PC-9 (cell line): ENCODE measurements at regions not wholly inside any gene's neighbourhood (a gene's known extent, or its start where the extent isn't known, plus 50 kb on each side); places are given as distances from the start of the nearest gene placed in this dataset.

Experiments
- BruUV-seq: library from RNA; stranded (reverse); fragments of 400-500 nt; replicated peaks from 2 replicates; lab custom pipeline; 2021; lab: Mats Ljungman, UMichigan
- CTCF ChIA-PET: fragments of 300-600 bp; sonication (Branson Sonifier 250); formaldehyde crosslinking; loops from one replicate; lab custom pipeline; 2022; ENCODE audit warnings: antibody characterized with exemption; lab: Charles Lee
- POLR2A ChIA-PET: fragments of 300-600 bp; sonication (Branson Sonifier 250); formaldehyde crosslinking; loops from one replicate; lab custom pipeline; 2022; ENCODE audit warnings: antibody characterized with exemption; ENCODE audit not compliant: unreplicated experiment; lab: Charles Lee
- DNase-seq, 2 experiments: peaks; one replicate each; pipeline versions ENCODE4 v3.0.0 to v3.0.0-alpha.2; 2015 to 2022; ENCODE audit warnings: mixed read lengths in 1 of 2
- H2AFZ ChIP-seq: fragments of 200-600 bp; sonication (generic); 2 replicates; pipeline ENCODE4 v1.8.1; 2017; ENCODE audit warnings: antibody characterized with exemption
- H3F3A ChIP-seq: fragments of 200-600 bp; sonication (generic); 2 replicates; pipeline ENCODE4 v1.8.1; 2017; ENCODE audit warnings: antibody characterized with exemption, mild to moderate bottlenecking, low read depth; ENCODE audit not compliant: insufficient read depth
- H3K27ac ChIP-seq: fragments of 200-600 bp; sonication (generic); 2 replicates; pipeline ENCODE4 v1.6.1; 2016; ENCODE audit warnings: mixed run types
- H3K27me3 ChIP-seq: fragments of 200-600 bp; sonication (generic); 2 replicates; pipeline ENCODE4 v1.6.1; 2016; ENCODE audit warnings: low read depth, mixed run types; ENCODE audit not compliant: insufficient read depth
- H3K36me3 ChIP-seq: fragments of 200-600 bp; sonication (generic); 2 replicates; pipeline ENCODE4 v1.6.1; 2016; ENCODE audit warnings: low read depth, mixed run types
- H3K4me1 ChIP-seq: fragments of 200-600 bp; sonication (generic); replicated peaks from 2 replicates; pipeline ENCODE4 v1.6.1; 2016; ENCODE audit warnings: mixed run types; ENCODE audit not compliant: insufficient read depth
- H3K4me2 ChIP-seq: fragments of 200-600 bp; sonication (generic); 2 replicates; pipeline ENCODE4 v1.6.1; 2017; ENCODE audit warnings: mixed run types
- H3K4me3 ChIP-seq: fragments of 200-600 bp; sonication (generic); 2 replicates; pipeline ENCODE4 v1.6.1; 2016; ENCODE audit warnings: mixed run types
- H3K79me2 ChIP-seq: fragments of 200-600 bp; sonication (generic); 2 replicates; pipeline ENCODE4 v1.6.1; 2017; ENCODE audit warnings: low read depth, mixed run types
- H3K9me2 ChIP-seq: fragments of 200-600 bp; sonication (generic); 2 replicates; pipeline ENCODE4 v1.8.1; 2017; ENCODE audit warnings: mild to moderate bottlenecking; ENCODE audit not compliant: insufficient read depth
- H3K9me3 ChIP-seq: fragments of 200-600 bp; sonication (generic); 2 replicates; pipeline ENCODE4 v1.8.1; 2016; ENCODE audit warnings: low read depth; ENCODE audit not compliant: insufficient read depth
- H4K20me1 ChIP-seq: fragments of 200-600 bp; sonication (generic); 2 replicates; pipeline ENCODE4 v1.8.1; 2017; ENCODE audit not compliant: insufficient read depth
- CTCF ChIP-seq: fragments of 200-600 bp; sonication (generic); conservative IDR thresholded peaks from 2 replicates; pipeline ENCODE4 v1.6.1; 2017; ENCODE audit warnings: mixed run types, antibody characterized with exemption, mild to moderate bottlenecking, moderate library complexity
- EZH2 ChIP-seq: fragments of 200-600 bp; sonication (generic); IDR thresholded peaks from 2 replicates; pipeline ENCODE4 v1.8.0; 2017; ENCODE audit warnings: antibody characterized with exemption, low read depth
- intact Hi-C: fragments of 100-400 bp; cut with micrococcal nuclease; formaldehyde crosslinking; loops from one replicate; pipeline ENCODE4 v1.10.0; 2022; ENCODE audit not compliant: unreplicated experiment

DNA sequence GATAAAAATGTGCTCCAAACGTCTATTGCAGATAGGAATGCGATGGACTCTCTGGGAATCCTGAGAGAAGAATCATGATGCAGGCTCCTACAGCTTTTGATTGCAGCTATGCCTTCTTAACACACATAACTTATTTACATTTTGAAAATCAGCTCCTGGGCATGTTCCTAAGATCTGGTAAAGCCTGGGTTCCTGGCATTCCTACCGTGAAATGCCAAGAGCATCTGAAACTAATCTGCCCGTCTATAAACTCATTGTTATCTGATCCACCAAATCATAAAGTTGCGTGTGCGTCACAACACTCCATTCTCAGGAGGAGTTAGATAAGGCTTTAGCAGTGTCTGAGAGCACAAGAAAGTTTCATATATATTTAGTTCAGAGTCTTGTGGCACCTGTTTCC is 79.0 kb upstream of the VGLL3 start:
- Histone ChIP-seq H4K20me1 (no peaks in the 10 kb centered on the region), H3K4me2 (no peak overlapping the region), H2AFZ (no peak overlapping the region), H3K27ac (no peak overlapping the region), H3K4me1 (no peaks in the 10 kb centered on the region), H3K4me3 (no peak overlapping the region), H3F3A (no peaks in the 10 kb centered on the region), H3K27me3 (no peaks in the 10 kb centered on the region), H3K9me2 (0 out of 2 replicates have a peak, but pooled peaks cover 4% of the 10 kb centered on the region), H3K9me3 (no peaks in the 10 kb centered on the region), H3K79me2 (no peaks in the 10 kb centered on the region), H3K36me3 (no peaks in the 10 kb centered on the region)
- BruUV-seq, result no TSS peak
- intact Hi-C loops, result no loop called here
- no peak for TF ChIP-seq CTCF
- TF ChIP-seq EZH2, result no peak
- DNase-seq, result no peak
- POLR2A ChIA-PET, result no interaction called here
- CTCF ChIA-PET, result no interaction called here

GRCh38 chr3:87069021-87069420 is 78.1 kb upstream of the VGLL3 start:
- H2AFZ ChIP-seq, result no peak overlapping the region
- no peak overlapping the region for H3K4me3 ChIP-seq
- DNase-seq, result no peak
- CTCF ChIA-PET, result no interaction called here
- H3K79me2 ChIP-seq, result no peaks in the 10 kb centered on the region
- no peak overlapping the region for H3K4me2 ChIP-seq
- POLR2A ChIA-PET, result no interaction called here
- H3K4me1 ChIP-seq, result no peaks in the 10 kb centered on the region
- no TSS peak for BruUV-seq
- no peaks in the 10 kb centered on the region for H3K9me3 ChIP-seq
- intact Hi-C loops, result no loop called here
- H3F3A ChIP-seq, result no peaks in the 10 kb centered on the region
- no peak overlapping the region for H3K27ac ChIP-seq
- TF ChIP-seq CTCF, result no peak
- TF ChIP-seq EZH2, result no peak
- H4K20me1 ChIP-seq, result no peaks in the 10 kb centered on the region
- H3K9me2 ChIP-seq, result no peaks in the 10 kb centered on the region
- H3K27me3 ChIP-seq, result no peaks in the 10 kb centered on the region
- no peaks in the 10 kb centered on the region for H3K36me3 ChIP-seq

DNA sequence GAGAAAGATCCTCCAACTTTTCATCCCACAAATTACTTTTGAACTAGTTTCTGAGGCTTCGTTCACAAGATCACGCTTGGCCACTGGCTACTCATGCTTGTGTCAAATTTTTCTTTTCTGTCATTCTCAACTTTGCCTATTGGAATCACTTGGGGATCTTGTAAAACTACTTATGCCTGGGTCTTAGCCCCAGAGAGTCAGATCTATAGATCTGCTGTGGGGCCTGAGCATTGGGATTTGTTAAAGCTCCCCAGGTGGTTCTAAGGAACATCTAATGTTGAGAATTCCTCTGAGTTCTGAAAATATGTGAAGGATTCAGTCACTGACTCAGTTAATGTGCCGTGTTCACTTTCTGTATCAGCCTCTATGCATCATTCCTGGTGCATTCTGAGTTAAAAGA is 71.7 kb upstream of the VGLL3 start:
- CTCF ChIA-PET, result no interaction called here
- no peaks in the 10 kb centered on the region for H3K9me3 ChIP-seq
- no TSS peak for BruUV-seq
- no peaks in the 10 kb centered on the region for H3K36me3 ChIP-seq
- TF ChIP-seq EZH2 (no peak), CTCF (no peak)
- no peak for DNase-seq
- POLR2A ChIA-PET, result no interaction called here
- no peaks in the 10 kb centered on the region for H4K20me1 ChIP-seq
- no peak overlapping the region for H3K4me3 ChIP-seq
- no peaks in the 10 kb centered on the region for H3K4me1 ChIP-seq
- H3F3A ChIP-seq, result no peaks in the 10 kb centered on the region; the same call in 1 of the 2 replicates
- no peak overlapping the region for H2AFZ ChIP-seq
- no peak overlapping the region for H3K4me2 ChIP-seq
- no peaks in the 10 kb centered on the region for H3K79me2 ChIP-seq
- H3K9me2 ChIP-seq, result no peaks in the 10 kb centered on the region
- intact Hi-C loops, result no loop called here
- no peaks in the 10 kb centered on the region for H3K27me3 ChIP-seq
- H3K27ac ChIP-seq, result no peak overlapping the region
